Mesothelial cell of epicardium (in vitro differentiated cells): ENCODE measurements at regions not wholly inside any gene's neighbourhood (a gene's known extent, or its start where the extent isn't known, plus 50 kb on each side); places are given as distances from the start of the nearest gene placed in this dataset.

Experiments
- DNase-seq, 2 experiments: peaks; one replicate each; pipeline ENCODE4 v3.0.0; 2021; ENCODE audit warnings: low spot score in 2 of 2; ENCODE audit not compliant: unreplicated experiment in 2 of 2
- H3K27ac Mint-ChIP-seq: 2 replicates; pipeline ENCODE4 v1.8.0; 2021; ENCODE audit warnings: mixed read lengths
- H3K27me3 Mint-ChIP-seq: 2 replicates; pipeline ENCODE4 v1.8.0; 2021; ENCODE audit warnings: low read depth, mixed read lengths
- H3K36me3 Mint-ChIP-seq: 2 replicates; pipeline ENCODE4 v1.8.0; 2021; ENCODE audit warnings: mixed read lengths
- H3K4me1 Mint-ChIP-seq: 2 replicates; pipeline ENCODE4 v1.8.0; 2021; ENCODE audit warnings: mixed read lengths
- H3K4me3 Mint-ChIP-seq: 2 replicates; pipeline ENCODE4 v1.8.0; 2021; ENCODE audit warnings: mild to moderate bottlenecking, moderate library complexity, mixed read lengths
- H3K9me3 Mint-ChIP-seq: 2 replicates; pipeline ENCODE4 v1.8.0; 2021; ENCODE audit warnings: mixed read lengths
- CTCF ChIP-seq: fragments of 200-600 bp; sonication (generic); IDR thresholded peaks from one replicate; pipeline ENCODE4 v1.5.0; 2021; ENCODE audit warnings: antibody characterized with exemption; ENCODE audit not compliant: unreplicated experiment

- TF ChIP-seq CTCF = no peak
- Mint-ChIP-seq H3K27ac (no peak overlapping the region), H3K4me3 (no peak overlapping the region), H3K9me3 (peaks cover 9% of the 10 kb centered on the region), H3K36me3 (no peaks in the 10 kb centered on the region), H3K27me3 (no peaks in the 10 kb centered on the region), H3K4me1 (no peaks in the 10 kb centered on the region)
- no peak for DNase-seq
Measured at GRCh38 chr4:136489101-136489500, 1043.2 kb downstream of the PCDH18 start.

GRCh38 chr4:136484996-136485395, 1047.3 kb downstream of the PCDH18 start:
- no peaks in the 10 kb centered on the region for H3K36me3 Mint-ChIP-seq
- H3K4me1 Mint-ChIP-seq = no peaks in the 10 kb centered on the region
- H3K27ac Mint-ChIP-seq = no peak overlapping the region
- H3K9me3 Mint-ChIP-seq = peaks cover 9% of the 10 kb centered on the region
- no peak overlapping the region for H3K4me3 Mint-ChIP-seq
- no peaks in the 10 kb centered on the region for H3K27me3 Mint-ChIP-seq
- DNase-seq = no peak
- no peak for TF ChIP-seq CTCF

GRCh38 chr4:136476753-136477152, 1055.5 kb downstream of the PCDH18 start:
- H3K4me3 Mint-ChIP-seq = no peak overlapping the region
- no peak for TF ChIP-seq CTCF
- peaks cover 6% of the 10 kb centered on the region for H3K4me1 Mint-ChIP-seq
- H3K27ac Mint-ChIP-seq = no peak overlapping the region
- no peaks in the 10 kb centered on the region for H3K27me3 Mint-ChIP-seq
- H3K9me3 Mint-ChIP-seq = no peaks in the 10 kb centered on the region
- no peak for DNase-seq
- H3K36me3 Mint-ChIP-seq = no peaks in the 10 kb centered on the region

- H3K27ac Mint-ChIP-seq = no peak overlapping the region
- no peaks in the 10 kb centered on the region for H3K27me3 Mint-ChIP-seq
- H3K9me3 Mint-ChIP-seq = peaks cover 16% of the 10 kb centered on the region
- no peak for DNase-seq
- H3K36me3 Mint-ChIP-seq = no peaks in the 10 kb centered on the region
- no peaks in the 10 kb centered on the region for H3K4me1 Mint-ChIP-seq
- no peak for TF ChIP-seq CTCF
- no peak overlapping the region for H3K4me3 Mint-ChIP-seq
Measured at GRCh38 chr4:136471051-136471450, 1061.2 kb downstream of the PCDH18 start.

GRCh38 chr4:136465691-136466090, 1066.6 kb downstream of the PCDH18 start:
- no peak for DNase-seq
- no peak for TF ChIP-seq CTCF
- no peaks in the 10 kb centered on the region for H3K36me3 Mint-ChIP-seq
- H3K4me1 Mint-ChIP-seq = no peaks in the 10 kb centered on the region
- H3K27ac Mint-ChIP-seq = no peak overlapping the region
- no peak overlapping the region for H3K4me3 Mint-ChIP-seq
- no peaks in the 10 kb centered on the region for H3K27me3 Mint-ChIP-seq
- H3K9me3 Mint-ChIP-seq = peaks cover 16% of the 10 kb centered on the region

GRCh38 chr4:136463941-136464340, 1068.4 kb downstream of the PCDH18 start:
- H3K9me3 Mint-ChIP-seq = peaks cover 5% of the 10 kb centered on the region
- H3K36me3 Mint-ChIP-seq = no peaks in the 10 kb centered on the region
- H3K4me3 Mint-ChIP-seq = no peak overlapping the region
- H3K4me1 Mint-ChIP-seq = no peaks in the 10 kb centered on the region
- TF ChIP-seq CTCF = no peak
- no peaks in the 10 kb centered on the region for H3K27me3 Mint-ChIP-seq
- no peak overlapping the region for H3K27ac Mint-ChIP-seq
- no peak for DNase-seq
